ENCODE measurements at regions not wholly inside any gene's neighbourhood (a gene's known extent, or its start where the extent isn't known, plus 50 kb on each side); places are given as distances from the start of the nearest gene placed in this dataset.

GRCh38 chr18:2274613-2275012, 296.7 kb downstream of the METTL4 start:
- ChIA-PET POLR2A (no interaction called here), CTCF (no interaction called here), RAD21 (ENCODE audit: low non-redundant PET in 1 of 2, low total read pairs in 2 of 2, uncharacterized antibody in 2 of 2, unreplicated experiment in 2 of 2) (no interaction called here)
- ATAC-seq (no peak), DNase-seq (ENCODE audit: low read depth, low spot score) (no peak)
- Histone ChIP-seq H3K27me3 (ENCODE audit: insufficient read depth, low read length) (no peaks in the 10 kb centered on the region), H3K9me3 (ENCODE audit: control insufficient read depth in 1 of 2, insufficient read depth in 1 of 2, low read depth in 1 of 2, low read length in 2 of 2) (no peaks in the 10 kb centered on the region), H4K20me1 (ENCODE audit: insufficient read depth) (no peaks in the 10 kb centered on the region; the same call in 1 of the 2 replicates), H3K4me2 (ENCODE audit: low read length) (no peak overlapping the region), H3K9ac (ENCODE audit: low read length) (no peak overlapping the region), H3K4me1 (ENCODE audit: control insufficient read depth in 1 of 2, insufficient read depth in 2 of 2, low read length in 2 of 2) (no peaks in the 10 kb centered on the region), H2AFZ (ENCODE audit: low read depth, low read length, poor library complexity, severe bottlenecking) (no peak overlapping the region), H3K4me3 (replicated peaks in 1 of 2; ENCODE audit: low read depth in 1 of 2, low read length in 2 of 2) (no peak overlapping the region), H3K79me2 (ENCODE audit: insufficient read depth, low read length) (no peaks in the 10 kb centered on the region), H3K9me2 (ENCODE audit: insufficient read depth) (no peaks in the 10 kb centered on the region), H3K36me3 (ENCODE audit: control insufficient read depth in 1 of 2, insufficient read depth in 2 of 2, low read length in 2 of 2) (no peaks in the 10 kb centered on the region), H3K27ac (ENCODE audit: low read depth, low read length) (no peak overlapping the region)
- no peak for TF ChIP-seq REST (IDR thresholded peaks at IDR 0.05; ENCODE audit: low read depth)
- TF ChIP-seq ZFX (IDR thresholded peaks at IDR 0.05) = no peak
- TF ChIP-seq RAD21 (IDR thresholded peaks at IDR 0.05; ENCODE audit: low read depth) = no peak
- TF ChIP-seq CBX3 (IDR thresholded peaks at IDR 0.05; ENCODE audit: low read depth) = no peak
- TF ChIP-seq CTCF (IDR thresholded peaks at IDR 0.05 in 2 of 3, conservative IDR thresholded peaks at IDR 0.05 in 1 of 3; ENCODE audit: borderline replicate concordance in 1 of 3, insufficient read depth in 1 of 3, low read depth in 2 of 3, low read length in 2 of 3) = no peak
- TF ChIP-seq SRF (IDR thresholded peaks at IDR 0.05; ENCODE audit: low read depth) = no peak
- TF ChIP-seq ZBTB33 (IDR thresholded peaks at IDR 0.05; ENCODE audit: extremely low read depth, insufficient replicate concordance, low read length) = no peak
- TF ChIP-seq POLR2AphosphoS5 (IDR thresholded peaks at IDR 0.05; ENCODE audit: low read depth, low read length) = no peak
- no peak for TF ChIP-seq FOSL1 (IDR thresholded peaks at IDR 0.05; ENCODE audit: low read depth)
- BruUV-seq (replicated peaks) = no TSS peak
- intact Hi-C loops (cut with micrococcal nuclease) = no loop called here
